Esophagus squamous epithelium (tissue), 5 donors: ENCODE measurements at regions not wholly inside any gene's neighbourhood (a gene's known extent, or its start where the extent isn't known, plus 50 kb on each side); places are given as distances from the start of the nearest gene placed in this dataset.
"Not testable (repeated sequence)": the region's sequence is repeated elsewhere in the genome, so short reads cannot be mapped to it uniquely, and the experiment has no call there.

Experiments used
- DNase-seq: peaks from one replicate; lab custom pipeline; 2025; lab: John Stamatoyannopoulos, UW
- H3K27ac ChIP-seq, 4 donors: fragments of 200-600 bp; sonication (generic); one replicate each; pipeline ENCODE4 v1.5.1; 2016 to 2019; ENCODE audit warnings: mild to moderate bottlenecking in 1 of 4
- H3K27me3 ChIP-seq, 4 donors: fragments of 200-600 bp; sonication (generic); 1 replicate in 3 of 4; 2 replicates in 1 of 4; pipeline versions ENCODE4 v1.5.1 to v1.6.0; 2017 to 2021; ENCODE audit warnings: antibody characterized with exemption in 1 of 4
- H3K36me3 ChIP-seq, 3 donors: fragments of 200-600 bp; sonication (generic); one replicate each; pipeline ENCODE4 v1.5.1; 2016 to 2019
- H3K4me1 ChIP-seq, 3 donors: fragments of 200-600 bp; sonication (generic); one replicate each; pipeline ENCODE4 v1.5.1; 2017 to 2019
- H3K4me3 ChIP-seq, 4 donors: fragments of 200-600 bp; sonication (generic); 1 replicate in 3 of 4; 2 replicates in 1 of 4; pipeline ENCODE4 v1.5.1; 2016 to 2019; ENCODE audit warnings: mild to moderate bottlenecking in 2 of 4, moderate library complexity in 1 of 4
- H3K9me3 ChIP-seq, 3 donors: fragments of 200-600 bp; sonication (generic); one replicate each; pipeline ENCODE4 v1.5.1; 2016 to 2019
- POLR2A ChIP-seq, 4 donors: fragments of 450-650 bp; IDR thresholded peaks; one replicate each; pipeline ENCODE4 v1.6.1; 2017; ENCODE audit warnings: antibody characterized with exemption in 4 of 4, mild to moderate bottlenecking in 4 of 4, moderate library complexity in 3 of 4
- WGBS, 2 donors: methylation state at CpG; one replicate each; pipeline ENCODE4 v1.1.5; 2018; 5-methylcytosine and 5-hydroxymethylcytosine counted together
- intact Hi-C: fragments of 100-400 bp; cut with DNase I; formaldehyde crosslinking; loops from one replicate; pipeline ENCODE4 v1.15.0; 2022
- TF ChIP-seq, protein P1 (sequence below), 6 experiments: fragments of 450-650 bp in 4 of 6; fragments of 200-600 bp in 2 of 6; sonication (generic) in 2 of 6; IDR thresholded peaks; one replicate each; pipeline ENCODE4 v1.5.1; 2016 to 2019; ENCODE audit warnings: antibody characterized with exemption in 6 of 6, mild to moderate bottlenecking in 4 of 6, moderate library complexity in 4 of 6
- donor health status: DM: yes; HTN: yes; CAD: no.

DNA sequence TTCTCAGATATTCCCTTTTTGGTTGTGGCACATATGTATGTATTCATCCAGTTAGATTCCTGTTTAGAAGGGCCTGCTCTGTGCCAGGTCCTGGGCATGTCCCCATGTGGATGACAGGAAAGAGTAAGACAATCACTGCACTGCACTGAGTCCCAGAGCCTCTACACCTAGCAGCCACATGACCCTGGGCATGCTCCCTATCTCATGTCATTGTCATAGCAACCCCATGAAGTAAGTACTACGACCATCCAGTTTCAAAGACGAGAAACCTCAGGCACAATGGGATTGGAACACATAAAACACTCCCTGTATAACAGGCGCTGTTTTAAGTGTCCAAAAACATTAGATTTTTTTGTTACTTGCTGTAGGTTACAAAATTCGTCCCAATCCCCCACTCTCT lies 594.4 kb downstream of the UQCRFS1 start:
- Histone ChIP-seq H3K36me3 (no peaks in the 10 kb centered on the region), H3K9me3 (peaks cover 0 to 36% (median 32%) of the 10 kb centered on the region in 3 donors), H3K27ac (no peak overlapping the region), H3K27me3 (no peaks in the 10 kb centered on the region), H3K4me3 (no peak overlapping the region), H3K4me1 (no peaks in the 10 kb centered on the region)
- DNase-seq = no peak
- TF ChIP-seq, protein P1, sequence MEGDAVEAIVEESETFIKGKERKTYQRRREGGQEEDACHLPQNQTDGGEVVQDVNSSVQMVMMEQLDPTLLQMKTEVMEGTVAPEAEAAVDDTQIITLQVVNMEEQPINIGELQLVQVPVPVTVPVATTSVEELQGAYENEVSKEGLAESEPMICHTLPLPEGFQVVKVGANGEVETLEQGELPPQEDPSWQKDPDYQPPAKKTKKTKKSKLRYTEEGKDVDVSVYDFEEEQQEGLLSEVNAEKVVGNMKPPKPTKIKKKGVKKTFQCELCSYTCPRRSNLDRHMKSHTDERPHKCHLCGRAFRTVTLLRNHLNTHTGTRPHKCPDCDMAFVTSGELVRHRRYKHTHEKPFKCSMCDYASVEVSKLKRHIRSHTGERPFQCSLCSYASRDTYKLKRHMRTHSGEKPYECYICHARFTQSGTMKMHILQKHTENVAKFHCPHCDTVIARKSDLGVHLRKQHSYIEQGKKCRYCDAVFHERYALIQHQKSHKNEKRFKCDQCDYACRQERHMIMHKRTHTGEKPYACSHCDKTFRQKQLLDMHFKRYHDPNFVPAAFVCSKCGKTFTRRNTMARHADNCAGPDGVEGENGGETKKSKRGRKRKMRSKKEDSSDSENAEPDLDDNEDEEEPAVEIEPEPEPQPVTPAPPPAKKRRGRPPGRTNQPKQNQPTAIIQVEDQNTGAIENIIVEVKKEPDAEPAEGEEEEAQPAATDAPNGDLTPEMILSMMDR (IDR thresholded peaks at IDR 0.05) = no peak
- no peak for TF ChIP-seq POLR2A (IDR thresholded peaks at IDR 0.05)
- 54 to 63% methylated on average over 4 of the region's 4 CpGs for WGBS, 2 donors
- intact Hi-C loops = no loop called here

DNA sequence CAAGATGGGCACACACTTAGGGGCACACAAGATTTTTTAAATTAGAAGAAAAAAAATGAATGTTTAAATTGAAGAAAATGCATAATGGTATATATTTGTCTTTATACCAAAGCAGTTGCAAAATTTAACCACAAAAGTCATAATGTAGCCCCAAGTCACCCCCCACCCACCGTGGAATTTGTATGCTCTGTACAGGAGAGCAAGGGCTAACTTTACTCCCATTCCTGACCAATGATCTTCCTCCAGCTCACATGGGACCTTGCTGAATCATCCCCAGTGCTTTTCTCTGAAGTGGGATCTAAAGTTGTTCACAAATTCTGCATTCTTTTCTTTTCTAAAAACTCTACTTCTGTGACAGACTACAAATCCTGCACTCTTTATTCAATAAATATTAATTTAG lies 597.0 kb downstream of the UQCRFS1 start:
- WGBS, 2 donors = 52 to 76% methylated on average over 1 of the region's 1 CpG
- Histone ChIP-seq H3K36me3 (no peaks in the 10 kb centered on the region), H3K9me3 (peaks cover 0 to 51% (median 25%) of the 10 kb centered on the region in 3 donors), H3K27me3 (no peaks in the 10 kb centered on the region), H3K4me1 (no peaks in the 10 kb centered on the region), H3K27ac (no peak overlapping the region), H3K4me3 (no peak overlapping the region)
- no peak for DNase-seq
- TF ChIP-seq POLR2A (IDR thresholded peaks at IDR 0.05) = no peak
- TF ChIP-seq, protein P1 (IDR thresholded peaks at IDR 0.05) = no peak
- intact Hi-C loops = no loop called here

DNA sequence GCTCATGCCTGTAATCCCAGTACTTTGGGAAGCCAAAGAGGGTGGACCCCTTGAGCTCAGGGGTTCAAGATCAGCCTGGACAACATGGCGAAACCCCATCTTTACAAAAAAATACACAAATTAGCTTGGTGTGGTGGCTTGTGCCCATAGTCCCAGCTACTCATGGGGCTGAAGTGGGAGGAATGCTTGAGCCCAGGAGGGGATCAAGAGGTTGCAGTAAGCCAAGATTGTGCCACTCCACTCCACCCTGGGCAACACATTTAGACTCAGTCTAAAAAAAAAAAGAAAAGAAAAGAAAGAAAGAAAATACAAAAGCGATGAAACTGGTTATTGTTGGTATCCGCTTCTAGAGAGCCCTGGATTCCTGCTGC lies 597.4 kb downstream of the UQCRFS1 start:
- TF ChIP-seq, protein P1 (IDR thresholded peaks at IDR 0.05) = no peak
- TF ChIP-seq POLR2A (IDR thresholded peaks at IDR 0.05) = no peak
- DNase-seq = no peak
- Histone ChIP-seq H3K36me3 (no peaks in the 10 kb centered on the region), H3K9me3 (peaks cover 0 to 52% (median 25%) of the 10 kb centered on the region in 3 donors), H3K4me3 (no peak overlapping the region), H3K27me3 (no peaks in the 10 kb centered on the region), H3K27ac (no peak overlapping the region), H3K4me1 (no peaks in the 10 kb centered on the region)
- intact Hi-C loops = no loop called here
- 87 to 89% methylated on average over 3 of the region's 3 CpGs for WGBS, 2 donors

DNA sequence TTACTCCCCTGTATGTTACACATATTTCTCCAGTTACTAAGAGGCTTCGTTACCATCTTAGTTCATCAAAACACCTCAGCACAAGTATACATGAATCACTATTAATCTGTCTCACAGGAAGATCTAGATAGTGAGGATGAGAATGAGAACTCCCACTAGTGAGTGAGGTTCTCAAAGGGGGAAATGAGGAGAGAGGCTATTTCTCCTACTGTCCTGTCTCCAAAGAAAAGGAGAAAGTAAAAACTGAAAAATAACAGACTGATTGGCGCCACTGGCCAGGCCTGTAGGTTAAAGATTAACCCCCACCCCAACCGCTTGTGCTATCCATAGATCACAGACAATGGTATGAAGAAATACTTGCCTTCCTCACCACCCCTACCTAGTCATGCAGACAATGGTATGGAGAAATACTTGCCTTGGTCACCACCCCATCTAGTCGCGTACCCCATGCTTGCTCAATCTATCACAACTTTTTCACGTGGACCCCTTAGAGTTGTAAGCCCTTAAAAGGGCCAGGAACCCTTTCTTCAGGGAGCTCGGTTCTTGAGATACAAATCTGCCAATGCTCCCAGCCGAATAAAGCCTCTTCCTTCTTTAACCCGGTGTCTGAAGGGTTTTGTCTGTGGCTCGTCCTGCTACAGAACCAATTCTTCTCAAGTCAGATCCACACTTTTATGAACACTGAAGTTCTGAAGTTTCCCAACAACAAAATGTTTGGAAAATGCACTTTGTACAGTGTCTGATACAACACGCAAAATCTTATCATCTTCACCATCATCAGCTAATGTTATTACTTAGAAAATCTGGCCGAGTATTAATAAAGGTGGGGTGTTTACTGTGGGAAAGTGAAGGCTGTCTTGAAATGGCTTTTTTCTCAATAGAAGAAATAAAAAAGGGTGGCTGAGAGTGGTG lies 598.1 kb downstream of the UQCRFS1 start:
- H3K4me3 ChIP-seq = no peak overlapping the region
- H3K27me3 ChIP-seq = no peaks in the 10 kb centered on the region
- no peak for TF ChIP-seq POLR2A (IDR thresholded peaks at IDR 0.05)
- TF ChIP-seq, protein P1 (IDR thresholded peaks at IDR 0.05) = no peak
- WGBS, 2 donors = 82 to 84% methylated on average over 12 of the region's 12 CpGs
- intact Hi-C loops = no loop called here
- H3K36me3 ChIP-seq = no peaks in the 10 kb centered on the region
- H3K27ac ChIP-seq = no peak overlapping the region
- no peaks in the 10 kb centered on the region for H3K4me1 ChIP-seq
- H3K9me3 ChIP-seq = peaks cover 0 to 52% (median 25%) of the 10 kb centered on the region in 3 donors
- no peak for DNase-seq

DNA sequence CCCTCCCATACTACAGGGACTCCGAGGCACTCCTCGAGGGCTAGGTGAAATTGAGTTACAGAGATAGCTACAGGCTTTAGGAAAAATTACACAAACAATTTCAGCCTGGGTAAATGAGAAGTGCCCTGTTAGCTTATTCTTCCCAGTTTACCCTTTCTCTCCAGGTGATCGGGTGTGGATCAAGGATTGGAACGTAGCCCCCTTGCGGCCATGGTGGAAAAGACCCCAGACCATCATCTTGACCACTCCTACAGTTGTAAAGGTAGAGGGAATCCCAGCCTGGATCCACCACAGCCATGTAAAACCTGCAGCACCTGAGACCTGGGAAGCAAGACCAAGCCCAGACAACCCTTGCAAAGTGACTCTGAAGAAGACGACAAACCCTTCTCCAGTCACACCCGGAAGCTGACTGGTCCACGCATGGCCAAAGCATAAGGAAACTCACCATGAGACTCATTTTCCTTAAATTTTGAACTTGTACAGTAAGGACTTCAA lies 600.6 kb downstream of the UQCRFS1 start:
- no peak overlapping the region for H3K27ac ChIP-seq
- H3K27me3 ChIP-seq = no peaks in the 10 kb centered on the region
- H3K36me3 ChIP-seq = no peaks in the 10 kb centered on the region
- WGBS, 2 donors = 81 to 86% methylated on average over 8 of the region's 8 CpGs
- H3K9me3 ChIP-seq = peaks cover 0 to 52% (median 33%) of the 10 kb centered on the region in 3 donors
- no peak for TF ChIP-seq POLR2A (IDR thresholded peaks at IDR 0.05)
- TF ChIP-seq, protein P1 (IDR thresholded peaks at IDR 0.05) = no peak
- intact Hi-C loops = no loop called here
- DNase-seq = no peak
- no peaks in the 10 kb centered on the region for H3K4me1 ChIP-seq
- no peak overlapping the region for H3K4me3 ChIP-seq

DNA sequence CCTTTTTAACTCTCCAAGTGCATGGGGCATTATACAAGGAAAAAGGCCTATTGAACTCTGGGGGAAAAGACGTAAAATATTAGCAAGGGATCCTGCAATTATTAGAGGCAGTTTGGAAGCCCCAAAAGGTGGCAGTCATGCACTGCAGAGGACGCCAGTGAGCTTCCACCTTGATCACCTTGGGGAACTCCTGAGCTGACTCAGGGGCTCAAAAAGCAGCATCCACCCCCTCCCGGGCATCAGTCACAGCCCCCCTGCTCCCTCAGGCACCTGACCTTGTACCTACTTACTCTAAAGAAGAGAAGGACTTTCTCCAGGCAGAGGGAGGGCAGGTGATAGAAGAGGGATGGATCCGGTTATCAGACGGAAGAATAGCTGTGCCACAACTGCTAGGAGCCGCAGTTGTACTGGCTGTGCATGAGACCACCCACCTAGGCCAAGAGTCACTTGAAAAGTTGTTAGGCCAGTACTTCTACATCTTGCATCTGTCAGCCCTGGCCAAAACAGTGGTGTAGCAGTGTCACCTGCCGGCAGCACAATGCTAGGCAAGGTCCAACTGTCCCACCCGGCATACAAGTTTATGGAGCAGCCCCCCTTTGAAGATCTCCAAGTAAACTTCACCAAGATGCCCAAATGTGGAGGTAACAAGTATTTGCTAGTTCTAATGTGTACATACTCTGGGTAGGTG lies 601.6 kb downstream of the UQCRFS1 start:
- DNase-seq, H3K27ac ChIP-seq, H3K4me1 ChIP-seq, H3K27me3 ChIP-seq, H3K4me3 ChIP-seq, H3K36me3 ChIP-seq, intact Hi-C loops: not testable (repeated sequence)
- 78 to 89% methylated on average over 4 to 5 of the region's 8 CpGs for WGBS, 2 donors
- H3K9me3 ChIP-seq = peaks cover 0 to 60% (median 40%) of the 10 kb centered on the region in 3 donors
